A673 (cell line): ENCODE measurements at regions not wholly inside any gene's neighbourhood (a gene's known extent, or its start where the extent isn't known, plus 50 kb on each side); places are given as distances from the start of the nearest gene placed in this dataset.

ENCODE experiments used
- BruUV-seq: library from RNA; stranded (reverse); fragments of 400-500 nt; replicated peaks from 2 replicates; lab custom pipeline; 2021; lab: Mats Ljungman, UMichigan
- CTCF ChIA-PET: fragments of 300-600 bp; sonication (Branson Sonifier 250); formaldehyde crosslinking; loops from one replicate; lab custom pipeline; 2022; ENCODE audit warnings: antibody characterized with exemption; lab: Charles Lee
- POLR2A ChIA-PET: fragments of 300-600 bp; sonication (Branson Sonifier 250); formaldehyde crosslinking; loops from one replicate; lab custom pipeline; 2022; ENCODE audit warnings: antibody characterized with exemption; ENCODE audit not compliant: low non-redundant PET; lab: Charles Lee
- DNase-seq: peaks from one replicate; pipeline ENCODE4 v3.0.0-alpha.2; 2015; ENCODE audit warnings: low spot score
- H3K27ac ChIP-seq: fragments of 200-600 bp; sonication (generic); 2 replicates; pipeline ENCODE4 v1.5.1; 2016; ENCODE audit warnings: mixed run types, low read depth, mild to moderate bottlenecking, mixed read lengths, antibody characterized with exemption, low read length; ENCODE audit not compliant: poor library complexity, severe bottlenecking
- H3K27me3 ChIP-seq: fragments of 200-600 bp; sonication (generic); replicated peaks from 2 replicates; pipeline ENCODE4 v1.6.1; 2017; ENCODE audit warnings: mixed run types, low read depth, mild to moderate bottlenecking, mixed read lengths, antibody characterized with exemption, low read length; ENCODE audit not compliant: insufficient read depth, poor library complexity
- H3K36me3 ChIP-seq: fragments of 200-600 bp; sonication (generic); 2 replicates; pipeline ENCODE4 v1.6.1; 2016; ENCODE audit warnings: mixed run types, mild to moderate bottlenecking, mixed read lengths, antibody characterized with exemption, low read length; ENCODE audit not compliant: insufficient read depth, poor library complexity, severe bottlenecking
- H3K4me1 ChIP-seq: fragments of 200-600 bp; sonication (generic); 2 replicates; pipeline ENCODE4 v1.6.1; 2017; ENCODE audit warnings: mixed run types, mild to moderate bottlenecking, mixed read lengths, antibody characterized with exemption, low read length; ENCODE audit not compliant: insufficient read depth, poor library complexity, severe bottlenecking
- H3K4me3 ChIP-seq: fragments of 200-600 bp; sonication (generic); 2 replicates; pipeline ENCODE4 v1.5.1; 2016; ENCODE audit warnings: low read depth, mixed run types, mild to moderate bottlenecking, mixed read lengths, low read length; ENCODE audit not compliant: poor library complexity, severe bottlenecking
- H3K9me3 ChIP-seq: fragments of 200-600 bp; sonication (generic); 2 replicates; pipeline ENCODE4 v1.6.1; 2016; ENCODE audit warnings: mixed run types, low read depth, mild to moderate bottlenecking, mixed read lengths, antibody characterized with exemption, low read length; ENCODE audit not compliant: poor library complexity, severe bottlenecking
- CTCF ChIP-seq: fragments of 300-800, 200-600 bp; sonication (generic); conservative IDR thresholded peaks from 2 replicates; pipeline ENCODE4 v1.5.1; 2017; ENCODE audit warnings: low read depth, mild to moderate bottlenecking, antibody characterized with exemption, low read length, moderate library complexity, mixed read lengths
- EZH2 ChIP-seq: fragments of 200-600 bp; sonication (generic); IDR thresholded peaks from 2 replicates; pipeline ENCODE4 v1.6.1; 2017; ENCODE audit warnings: borderline replicate concordance, low read depth, mild to moderate bottlenecking, mixed read lengths, antibody characterized with exemption, low read length; ENCODE audit not compliant: poor library complexity, severe bottlenecking
- intact Hi-C: fragments of 100-400 bp; cut with micrococcal nuclease; formaldehyde crosslinking; loops from one replicate; pipeline ENCODE4 v1.10.0; 2022; ENCODE audit not compliant: unreplicated experiment

GRCh38 chr4:135185256-135185655 lies 983.7 kb upstream of the PABPC4L start:
- CTCF ChIA-PET, result no interaction called here
- Histone ChIP-seq H3K9me3 (no peaks in the 10 kb centered on the region), H3K27me3 (no peaks in the 10 kb centered on the region), H3K27ac (no peak overlapping the region), H3K36me3 (no peaks in the 10 kb centered on the region), H3K4me1 (no peaks in the 10 kb centered on the region), H3K4me3 (no peak overlapping the region)
- no peak for TF ChIP-seq CTCF
- TF ChIP-seq EZH2, result no peak
- POLR2A ChIA-PET, result no interaction called here
- no TSS peak for BruUV-seq
- intact Hi-C loops, result no loop called here
- no peak for DNase-seq

GRCh38 chr4:135184715-135185114 lies 983.1 kb upstream of the PABPC4L start:
- CTCF ChIA-PET, result no interaction called here
- no peak overlapping the region for H3K27ac ChIP-seq
- no peaks in the 10 kb centered on the region for H3K9me3 ChIP-seq
- no peaks in the 10 kb centered on the region for H3K36me3 ChIP-seq
- no peak for DNase-seq
- no peak overlapping the region for H3K4me3 ChIP-seq
- intact Hi-C loops, result no loop called here
- TF ChIP-seq CTCF, result no peak
- no peak for TF ChIP-seq EZH2
- POLR2A ChIA-PET, result no interaction called here
- no peaks in the 10 kb centered on the region for H3K27me3 ChIP-seq
- no TSS peak for BruUV-seq
- H3K4me1 ChIP-seq, result no peaks in the 10 kb centered on the region

- Histone ChIP-seq H3K4me3 (no peak overlapping the region), H3K9me3 (no peaks in the 10 kb centered on the region), H3K27ac (no peak overlapping the region), H3K36me3 (no peaks in the 10 kb centered on the region), H3K4me1 (no peaks in the 10 kb centered on the region), H3K27me3 (no peaks in the 10 kb centered on the region)
- BruUV-seq, result no TSS peak
- TF ChIP-seq CTCF, result no peak
- TF ChIP-seq EZH2, result no peak
- CTCF ChIA-PET, result interaction anchor here (0.6 kb wide), 1 partner anchor 1639 kb away, joined by 4 read pairs; no protein-coding TSS in a partner anchor
- intact Hi-C loops, result no loop called here
- no peak for DNase-seq
- POLR2A ChIA-PET, result interaction anchor here (0.7 kb wide), 1 partner anchor 105 kb away, joined by 3 read pairs; no protein-coding TSS in a partner anchor
Observed at GRCh38 chr4:135177321-135177720, 975.7 kb upstream of the PABPC4L start.
